ENCODE measurements at regions not wholly inside any gene's neighbourhood (a gene's known extent, or its start where the extent isn't known, plus 50 kb on each side); places are given as distances from the start of the nearest gene placed in this dataset.

- TF ChIP-seq ZNF140 (CRISPR knock-in tag; IDR thresholded peaks at IDR 0.05) (no peak), ELK3 (CRISPR knock-in tag; IDR thresholded peaks at IDR 0.05) (no peak), SMARCB1 (IDR thresholded peaks at IDR 0.05; ENCODE audit: insufficient read length, low read depth) (no peak), EHMT2 (IDR thresholded peaks at IDR 0.05) (no peak), RB1 (IDR thresholded peaks at IDR 0.05; ENCODE audit: low read depth) (no peak)
Observed at GRCh38 chr2:237180187-237180586, 94.5 kb downstream of the COPS8 start.
